HL-60 (cell line): ENCODE measurements at regions not wholly inside any gene's neighbourhood (a gene's known extent, or its start where the extent isn't known, plus 50 kb on each side); places are given as distances from the start of the nearest gene placed in this dataset.

ENCODE experiments used
- DNase-seq, 2 experiments: peaks; one replicate each; pipeline ENCODE4 v3.0.0-alpha.2; 2010 to 2020; ENCODE audit warnings: low read depth in 1 of 2, low spot score in 1 of 2
- H3K27ac ChIP-seq: fragments of 250-450 bp; sonication (Bioruptor Pico); replicated peaks from 2 replicates; pipeline ENCODE4 v1.5.1; 2020; ENCODE audit warnings: mild to moderate bottlenecking, moderate library complexity
- H3K27me3 ChIP-seq: fragments of 250-450 bp; sonication (Bioruptor Pico); 2 replicates; pipeline ENCODE4 v1.5.1; 2021; ENCODE audit warnings: mild to moderate bottlenecking, moderate library complexity; ENCODE audit not compliant: insufficient read depth, poor library complexity, severe bottlenecking
- H3K4me3 ChIP-seq: replicated peaks from 2 replicates; pipeline ENCODE4 v1.5.1; 2011; ENCODE audit warnings: mild to moderate bottlenecking, control low read depth, low read length; ENCODE audit not compliant: insufficient read depth
- GABPA ChIP-seq: IDR thresholded peaks from 2 replicates; pipeline ENCODE4 v1.6.1; 2012; ENCODE audit warnings: low read depth
- POLR2AphosphoS5 ChIP-seq: IDR thresholded peaks from 2 replicates; pipeline ENCODE4 v1.6.1; 2012; ENCODE audit warnings: low read depth
- SPI1 ChIP-seq: IDR thresholded peaks from 2 replicates; pipeline ENCODE4 v1.6.1; 2012; ENCODE audit warnings: low read depth, mild to moderate bottlenecking, borderline replicate concordance
- TF ChIP-seq, protein P1 (sequence below): IDR thresholded peaks from 2 replicates; pipeline ENCODE4 v1.6.1; 2012; ENCODE audit warnings: low read depth; ENCODE audit not compliant: insufficient replicate concordance
- TF ChIP-seq, protein P2 (sequence below): IDR thresholded peaks from one replicate; pipeline ENCODE4 v1.5.1; 2011; ENCODE audit warnings: low read length, control low read depth, inconsistent platforms; ENCODE audit not compliant: insufficient read depth

DNA sequence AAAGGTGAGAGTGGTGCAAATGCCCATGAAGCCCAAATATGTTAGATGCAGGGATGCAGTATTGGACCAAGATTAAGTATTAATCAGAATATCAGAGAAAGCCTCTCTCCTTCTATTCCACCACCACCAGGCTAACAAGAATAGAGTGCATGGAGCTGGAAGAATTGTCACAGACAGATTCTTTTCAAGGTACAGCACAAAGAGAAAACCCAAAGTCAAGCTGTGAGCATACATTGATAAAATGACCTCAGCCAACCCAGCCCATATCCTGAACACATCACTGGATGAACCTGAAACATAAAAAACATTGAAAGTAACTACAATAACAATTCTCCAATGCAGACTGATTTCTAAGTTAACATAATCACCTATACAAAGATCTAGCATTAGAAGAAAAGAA is 445.7 kb upstream of the NETO1 start:
- DNase-seq: no peak
- Histone ChIP-seq H3K4me3 (no peak overlapping the region), H3K27me3 (no peaks in the 10 kb centered on the region), H3K27ac (no peak overlapping the region)
- TF ChIP-seq SPI1: no peak
- no peak for TF ChIP-seq GABPA
- no peak for TF ChIP-seq POLR2AphosphoS5
- TF ChIP-seq, protein P1, sequence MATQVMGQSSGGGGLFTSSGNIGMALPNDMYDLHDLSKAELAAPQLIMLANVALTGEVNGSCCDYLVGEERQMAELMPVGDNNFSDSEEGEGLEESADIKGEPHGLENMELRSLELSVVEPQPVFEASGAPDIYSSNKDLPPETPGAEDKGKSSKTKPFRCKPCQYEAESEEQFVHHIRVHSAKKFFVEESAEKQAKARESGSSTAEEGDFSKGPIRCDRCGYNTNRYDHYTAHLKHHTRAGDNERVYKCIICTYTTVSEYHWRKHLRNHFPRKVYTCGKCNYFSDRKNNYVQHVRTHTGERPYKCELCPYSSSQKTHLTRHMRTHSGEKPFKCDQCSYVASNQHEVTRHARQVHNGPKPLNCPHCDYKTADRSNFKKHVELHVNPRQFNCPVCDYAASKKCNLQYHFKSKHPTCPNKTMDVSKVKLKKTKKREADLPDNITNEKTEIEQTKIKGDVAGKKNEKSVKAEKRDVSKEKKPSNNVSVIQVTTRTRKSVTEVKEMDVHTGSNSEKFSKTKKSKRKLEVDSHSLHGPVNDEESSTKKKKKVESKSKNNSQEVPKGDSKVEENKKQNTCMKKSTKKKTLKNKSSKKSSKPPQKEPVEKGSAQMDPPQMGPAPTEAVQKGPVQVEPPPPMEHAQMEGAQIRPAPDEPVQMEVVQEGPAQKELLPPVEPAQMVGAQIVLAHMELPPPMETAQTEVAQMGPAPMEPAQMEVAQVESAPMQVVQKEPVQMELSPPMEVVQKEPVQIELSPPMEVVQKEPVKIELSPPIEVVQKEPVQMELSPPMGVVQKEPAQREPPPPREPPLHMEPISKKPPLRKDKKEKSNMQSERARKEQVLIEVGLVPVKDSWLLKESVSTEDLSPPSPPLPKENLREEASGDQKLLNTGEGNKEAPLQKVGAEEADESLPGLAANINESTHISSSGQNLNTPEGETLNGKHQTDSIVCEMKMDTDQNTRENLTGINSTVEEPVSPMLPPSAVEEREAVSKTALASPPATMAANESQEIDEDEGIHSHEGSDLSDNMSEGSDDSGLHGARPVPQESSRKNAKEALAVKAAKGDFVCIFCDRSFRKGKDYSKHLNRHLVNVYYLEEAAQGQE: no peak
- TF ChIP-seq, protein P2, sequence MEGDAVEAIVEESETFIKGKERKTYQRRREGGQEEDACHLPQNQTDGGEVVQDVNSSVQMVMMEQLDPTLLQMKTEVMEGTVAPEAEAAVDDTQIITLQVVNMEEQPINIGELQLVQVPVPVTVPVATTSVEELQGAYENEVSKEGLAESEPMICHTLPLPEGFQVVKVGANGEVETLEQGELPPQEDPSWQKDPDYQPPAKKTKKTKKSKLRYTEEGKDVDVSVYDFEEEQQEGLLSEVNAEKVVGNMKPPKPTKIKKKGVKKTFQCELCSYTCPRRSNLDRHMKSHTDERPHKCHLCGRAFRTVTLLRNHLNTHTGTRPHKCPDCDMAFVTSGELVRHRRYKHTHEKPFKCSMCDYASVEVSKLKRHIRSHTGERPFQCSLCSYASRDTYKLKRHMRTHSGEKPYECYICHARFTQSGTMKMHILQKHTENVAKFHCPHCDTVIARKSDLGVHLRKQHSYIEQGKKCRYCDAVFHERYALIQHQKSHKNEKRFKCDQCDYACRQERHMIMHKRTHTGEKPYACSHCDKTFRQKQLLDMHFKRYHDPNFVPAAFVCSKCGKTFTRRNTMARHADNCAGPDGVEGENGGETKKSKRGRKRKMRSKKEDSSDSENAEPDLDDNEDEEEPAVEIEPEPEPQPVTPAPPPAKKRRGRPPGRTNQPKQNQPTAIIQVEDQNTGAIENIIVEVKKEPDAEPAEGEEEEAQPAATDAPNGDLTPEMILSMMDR: no peak

DNA sequence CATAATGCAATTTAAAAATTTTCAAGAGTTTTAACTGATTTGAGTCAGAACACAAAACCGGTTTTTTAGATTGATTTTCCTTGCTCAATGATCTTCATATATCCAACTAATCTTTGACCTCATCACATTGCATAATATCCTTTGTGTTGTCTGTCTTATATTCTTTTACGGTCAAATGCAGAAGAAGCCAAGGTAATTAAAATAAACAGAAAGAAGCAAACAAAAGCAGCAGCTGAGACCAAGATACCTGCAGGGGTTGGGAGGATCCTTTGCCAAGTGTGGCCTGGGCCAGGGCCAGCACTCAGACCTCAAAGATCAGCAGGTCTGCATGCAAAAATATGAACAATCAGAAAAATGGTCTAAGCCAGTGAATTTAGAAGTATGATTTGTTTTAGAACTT is 428.9 kb upstream of the NETO1 start:
- no peak for DNase-seq
- no peak for TF ChIP-seq POLR2AphosphoS5
- TF ChIP-seq, protein P1: no peak
- TF ChIP-seq SPI1: no peak
- no peaks in the 10 kb centered on the region for H3K27me3 ChIP-seq
- no peak overlapping the region for H3K4me3 ChIP-seq
- no peak overlapping the region for H3K27ac ChIP-seq

DNA sequence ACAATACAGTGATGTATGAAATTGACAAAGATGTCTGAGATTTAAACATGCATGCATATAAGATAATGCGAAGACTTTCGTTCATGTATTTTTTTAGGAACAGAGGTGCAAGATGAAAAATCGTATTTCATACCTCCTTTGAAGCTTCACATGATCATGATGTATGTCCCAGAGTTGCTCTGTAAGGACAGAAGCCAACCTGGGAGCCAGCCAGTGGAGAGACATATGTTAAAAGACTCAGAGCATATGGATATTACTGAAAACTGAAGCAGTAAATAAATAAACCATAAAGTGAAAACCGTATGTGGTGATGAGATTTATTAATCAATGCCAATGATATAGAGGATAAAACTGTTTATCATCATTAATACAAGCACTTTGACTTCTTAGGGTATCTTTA is 424.4 kb upstream of the NETO1 start:
- TF ChIP-seq, protein P2: no peak
- no peak for TF ChIP-seq SPI1
- TF ChIP-seq, protein P1: no peak
- TF ChIP-seq GABPA: no peak
- TF ChIP-seq POLR2AphosphoS5: no peak

More for the DNA sequence above, 424.4 kb upstream of the NETO1 start:
- DNase-seq: no peak
- no peak overlapping the region for H3K4me3 ChIP-seq
- H3K27ac ChIP-seq: no peak overlapping the region
- H3K27me3 ChIP-seq: no peaks in the 10 kb centered on the region
